ENCODE measurements at regions not wholly inside any gene's neighbourhood (a gene's known extent, or its start where the extent isn't known, plus 50 kb on each side); places are given as distances from the start of the nearest gene placed in this dataset.

- H3K4me2 ChIP-seq, result no peak overlapping the region
- no peaks in the 10 kb centered on the region for H3K9me3 ChIP-seq
- ChIA-PET POLR2A (no interaction called here), CTCF (no interaction called here)
- TF ChIP-seq RXRA (IDR thresholded peaks at IDR 0.05; ENCODE audit: borderline replicate concordance, low read depth) (no peak), TCF12 (IDR thresholded peaks at IDR 0.05) (no peak), EZH2phosphoT487 (IDR thresholded peaks at IDR 0.05; ENCODE audit: borderline replicate concordance, low read depth) (no peak), RFX5 (IDR thresholded peaks at IDR 0.05; ENCODE audit: low read length) (no peak), CHD2 (IDR thresholded peaks at IDR 0.05; ENCODE audit: low read length, partially characterized antibody) (no peak), SIN3A (IDR thresholded peaks at IDR 0.05; ENCODE audit: borderline replicate concordance, low read depth, low read length) (no peak), GABPA (IDR thresholded peaks at IDR 0.05; ENCODE audit: low read depth) (no peak), TAF1 (IDR thresholded peaks at IDR 0.05; ENCODE audit: borderline replicate concordance, low read depth, low read length) (no peak), JUND (IDR thresholded peaks at IDR 0.05) (no peak), TEAD4 (IDR thresholded peaks at IDR 0.05; ENCODE audit: borderline replicate concordance, insufficient read depth) (no peak), EP300 (IDR thresholded peaks at IDR 0.05; ENCODE audit: borderline replicate concordance in 1 of 2, low read depth in 1 of 2, low read length in 1 of 2) (no peak)
- TF ChIP-seq, protein P1, sequence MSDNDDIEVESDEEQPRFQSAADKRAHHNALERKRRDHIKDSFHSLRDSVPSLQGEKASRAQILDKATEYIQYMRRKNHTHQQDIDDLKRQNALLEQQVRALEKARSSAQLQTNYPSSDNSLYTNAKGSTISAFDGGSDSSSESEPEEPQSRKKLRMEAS (IDR thresholded peaks at IDR 0.05; ENCODE audit: low read depth), result no peak
- TF ChIP-seq, protein P2, sequence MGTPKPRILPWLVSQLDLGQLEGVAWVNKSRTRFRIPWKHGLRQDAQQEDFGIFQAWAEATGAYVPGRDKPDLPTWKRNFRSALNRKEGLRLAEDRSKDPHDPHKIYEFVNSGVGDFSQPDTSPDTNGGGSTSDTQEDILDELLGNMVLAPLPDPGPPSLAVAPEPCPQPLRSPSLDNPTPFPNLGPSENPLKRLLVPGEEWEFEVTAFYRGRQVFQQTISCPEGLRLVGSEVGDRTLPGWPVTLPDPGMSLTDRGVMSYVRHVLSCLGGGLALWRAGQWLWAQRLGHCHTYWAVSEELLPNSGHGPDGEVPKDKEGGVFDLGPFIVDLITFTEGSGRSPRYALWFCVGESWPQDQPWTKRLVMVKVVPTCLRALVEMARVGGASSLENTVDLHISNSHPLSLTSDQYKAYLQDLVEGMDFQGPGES (IDR thresholded peaks at IDR 0.05; ENCODE audit: low read depth, low read length), result no peak
- no peak overlapping the region for H2AFZ ChIP-seq (ENCODE audit: low read depth)
- DNase-seq, result no peak
- H4K20me1 ChIP-seq (ENCODE audit: insufficient read depth), result no peaks in the 10 kb centered on the region
- H3K4me1 ChIP-seq (ENCODE audit: control insufficient read depth in 1 of 2, insufficient read depth in 2 of 2, low read depth in 1 of 2, low read length in 1 of 2), result no peaks in the 10 kb centered on the region
- no peaks in the 10 kb centered on the region for H3K27me3 ChIP-seq (ENCODE audit: insufficient read depth)
- no peak overlapping the region for H3K27ac ChIP-seq (ENCODE audit: low read depth in 2 of 2, low read length in 1 of 2)
- no peaks in the 10 kb centered on the region for H3K36me3 ChIP-seq (replicated peaks in 1 of 2; ENCODE audit: control insufficient read depth in 1 of 2, insufficient read depth in 2 of 2, low read length in 1 of 2)
- H3K79me2 ChIP-seq (ENCODE audit: insufficient read depth), result no peaks in the 10 kb centered on the region
- H3F3A ChIP-seq (replicated peaks; ENCODE audit: insufficient read depth), result no peaks in the 10 kb centered on the region
- 42% methylated on average over 2 of the region's 2 CpGs for WGBS (ENCODE audit: low lambda C conversion rate)
- H3K9ac ChIP-seq, result no peak overlapping the region
- H3K4me3 ChIP-seq (ENCODE audit: low read depth in 2 of 2, low read length in 1 of 2), result no peak overlapping the region
- H3K9me2 ChIP-seq, result no peaks in the 10 kb centered on the region
These were observed 1047.6 kb downstream of the TECRL start for GRCh38 chr4:63361628-63362027.

- H2AFZ ChIP-seq (ENCODE audit: low read depth), result no peak overlapping the region
- H3K4me1 ChIP-seq (ENCODE audit: control insufficient read depth in 1 of 2, insufficient read depth in 2 of 2, low read depth in 1 of 2, low read length in 1 of 2), result no peaks in the 10 kb centered on the region
- no peak overlapping the region for H3K4me2 ChIP-seq
- no peaks in the 10 kb centered on the region for H3F3A ChIP-seq (replicated peaks; ENCODE audit: insufficient read depth)
- no peaks in the 10 kb centered on the region for H3K9me2 ChIP-seq
- H3K27me3 ChIP-seq (ENCODE audit: insufficient read depth), result no peaks in the 10 kb centered on the region
- no peak for TF ChIP-seq POLR2AphosphoS5 (IDR thresholded peaks at IDR 0.05; ENCODE audit: low read depth, low read length)
- TF ChIP-seq, protein P3, sequence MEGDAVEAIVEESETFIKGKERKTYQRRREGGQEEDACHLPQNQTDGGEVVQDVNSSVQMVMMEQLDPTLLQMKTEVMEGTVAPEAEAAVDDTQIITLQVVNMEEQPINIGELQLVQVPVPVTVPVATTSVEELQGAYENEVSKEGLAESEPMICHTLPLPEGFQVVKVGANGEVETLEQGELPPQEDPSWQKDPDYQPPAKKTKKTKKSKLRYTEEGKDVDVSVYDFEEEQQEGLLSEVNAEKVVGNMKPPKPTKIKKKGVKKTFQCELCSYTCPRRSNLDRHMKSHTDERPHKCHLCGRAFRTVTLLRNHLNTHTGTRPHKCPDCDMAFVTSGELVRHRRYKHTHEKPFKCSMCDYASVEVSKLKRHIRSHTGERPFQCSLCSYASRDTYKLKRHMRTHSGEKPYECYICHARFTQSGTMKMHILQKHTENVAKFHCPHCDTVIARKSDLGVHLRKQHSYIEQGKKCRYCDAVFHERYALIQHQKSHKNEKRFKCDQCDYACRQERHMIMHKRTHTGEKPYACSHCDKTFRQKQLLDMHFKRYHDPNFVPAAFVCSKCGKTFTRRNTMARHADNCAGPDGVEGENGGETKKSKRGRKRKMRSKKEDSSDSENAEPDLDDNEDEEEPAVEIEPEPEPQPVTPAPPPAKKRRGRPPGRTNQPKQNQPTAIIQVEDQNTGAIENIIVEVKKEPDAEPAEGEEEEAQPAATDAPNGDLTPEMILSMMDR (IDR thresholded peaks at IDR 0.05), result no peak
- no peak for TF ChIP-seq TCF12 (IDR thresholded peaks at IDR 0.05)
- TF ChIP-seq NFIC (IDR thresholded peaks at IDR 0.05; ENCODE audit: borderline replicate concordance), result no peak
- no peak for TF ChIP-seq TAF1 (IDR thresholded peaks at IDR 0.05; ENCODE audit: borderline replicate concordance, low read depth, low read length)
- ChIA-PET POLR2A (no interaction called here), CTCF (no interaction called here)
- no peaks in the 10 kb centered on the region for H3K79me2 ChIP-seq (ENCODE audit: insufficient read depth)
- H4K20me1 ChIP-seq (ENCODE audit: insufficient read depth), result no peaks in the 10 kb centered on the region
- no peaks in the 10 kb centered on the region for H3K9me3 ChIP-seq
- no peak overlapping the region for H3K4me3 ChIP-seq (ENCODE audit: low read depth in 2 of 2, low read length in 1 of 2)
- no peak for DNase-seq
- H3K9ac ChIP-seq, result no peak overlapping the region
- 35% methylated on average over 3 of the region's 3 CpGs for WGBS (ENCODE audit: low lambda C conversion rate)
- H3K36me3 ChIP-seq (replicated peaks in 1 of 2; ENCODE audit: control insufficient read depth in 1 of 2, insufficient read depth in 2 of 2, low read length in 1 of 2), result no peaks in the 10 kb centered on the region
- no peak overlapping the region for H3K27ac ChIP-seq (ENCODE audit: low read depth in 2 of 2, low read length in 1 of 2)
These were observed 1048.2 kb downstream of the TECRL start for GRCh38 chr4:63361066-63361465.
